ENCODE measurements at regions not wholly inside any gene's neighbourhood (a gene's known extent, or its start where the extent isn't known, plus 50 kb on each side); places are given as distances from the start of the nearest gene placed in this dataset.
A peak's percentile ranks its signal among the peaks of the same experiment; 100 is the strongest.

DNA sequence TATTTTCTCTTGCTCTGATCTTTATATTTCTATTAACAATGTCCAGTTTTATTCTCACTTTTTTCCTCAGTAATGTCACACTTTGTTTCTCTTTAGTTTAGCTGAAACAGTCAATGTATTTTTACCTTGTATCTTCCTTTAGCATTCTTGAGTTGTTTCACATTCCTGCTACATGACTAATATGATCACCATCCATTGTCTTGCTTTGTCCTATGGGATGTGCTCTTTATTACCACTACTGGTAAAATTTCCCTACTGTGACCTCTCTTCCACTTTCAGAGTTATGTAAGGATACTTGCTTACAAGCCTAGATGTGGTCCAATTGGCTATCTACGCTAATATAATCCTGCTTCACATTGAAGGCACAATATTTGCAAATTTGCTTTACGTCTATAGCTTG, 457.9 kb downstream of the PIK3C3 start:
- no peaks in the 10 kb centered on the region for H3K36me3 ChIP-seq (ENCODE audit: control insufficient read depth, insufficient read depth, low read length)
- TF ChIP-seq, protein P1, sequence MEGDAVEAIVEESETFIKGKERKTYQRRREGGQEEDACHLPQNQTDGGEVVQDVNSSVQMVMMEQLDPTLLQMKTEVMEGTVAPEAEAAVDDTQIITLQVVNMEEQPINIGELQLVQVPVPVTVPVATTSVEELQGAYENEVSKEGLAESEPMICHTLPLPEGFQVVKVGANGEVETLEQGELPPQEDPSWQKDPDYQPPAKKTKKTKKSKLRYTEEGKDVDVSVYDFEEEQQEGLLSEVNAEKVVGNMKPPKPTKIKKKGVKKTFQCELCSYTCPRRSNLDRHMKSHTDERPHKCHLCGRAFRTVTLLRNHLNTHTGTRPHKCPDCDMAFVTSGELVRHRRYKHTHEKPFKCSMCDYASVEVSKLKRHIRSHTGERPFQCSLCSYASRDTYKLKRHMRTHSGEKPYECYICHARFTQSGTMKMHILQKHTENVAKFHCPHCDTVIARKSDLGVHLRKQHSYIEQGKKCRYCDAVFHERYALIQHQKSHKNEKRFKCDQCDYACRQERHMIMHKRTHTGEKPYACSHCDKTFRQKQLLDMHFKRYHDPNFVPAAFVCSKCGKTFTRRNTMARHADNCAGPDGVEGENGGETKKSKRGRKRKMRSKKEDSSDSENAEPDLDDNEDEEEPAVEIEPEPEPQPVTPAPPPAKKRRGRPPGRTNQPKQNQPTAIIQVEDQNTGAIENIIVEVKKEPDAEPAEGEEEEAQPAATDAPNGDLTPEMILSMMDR (IDR thresholded peaks at IDR 0.05; ENCODE audit: insufficient read depth, low read length, poor library complexity, severe bottlenecking) = no peak
- peak; percentile 62 for DNase-seq (ENCODE audit: low read depth)
- no peak overlapping the region for H3K4me3 ChIP-seq (ENCODE audit: low read depth, low read length)
- no peaks in the 10 kb centered on the region for H3K27me3 ChIP-seq (ENCODE audit: control insufficient read depth, insufficient read depth, low read length)

DNA sequence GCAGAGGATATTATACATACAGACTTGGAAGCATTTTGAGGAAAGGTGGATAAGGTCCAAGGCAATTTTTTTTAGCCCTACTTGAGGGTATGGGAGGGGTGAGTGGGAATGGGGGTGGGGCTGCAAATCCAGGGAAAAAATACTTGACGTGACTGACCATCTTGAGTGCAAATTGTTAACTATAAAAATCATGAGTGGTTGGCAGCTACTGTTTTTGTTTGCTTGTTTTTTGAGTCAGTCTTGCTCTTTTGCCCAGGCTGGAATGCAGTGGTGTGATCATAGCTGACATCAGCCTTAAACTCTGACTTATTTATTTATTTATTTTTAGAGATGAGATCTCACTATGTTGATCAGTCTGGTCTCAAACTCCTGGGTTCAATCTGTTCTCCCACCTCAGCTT, 458.8 kb downstream of the PIK3C3 start:
- Histone ChIP-seq H3K36me3 (ENCODE audit: control insufficient read depth, insufficient read depth, low read length) (no peaks in the 10 kb centered on the region), H3K4me3 (ENCODE audit: low read depth, low read length) (no peak overlapping the region), H3K27me3 (ENCODE audit: control insufficient read depth, insufficient read depth, low read length) (no peaks in the 10 kb centered on the region)
- TF ChIP-seq, protein P1 (IDR thresholded peaks at IDR 0.05; ENCODE audit: insufficient read depth, low read length, poor library complexity, severe bottlenecking) = no peak
- DNase-seq (ENCODE audit: low read depth) = peak; percentile 39

DNA sequence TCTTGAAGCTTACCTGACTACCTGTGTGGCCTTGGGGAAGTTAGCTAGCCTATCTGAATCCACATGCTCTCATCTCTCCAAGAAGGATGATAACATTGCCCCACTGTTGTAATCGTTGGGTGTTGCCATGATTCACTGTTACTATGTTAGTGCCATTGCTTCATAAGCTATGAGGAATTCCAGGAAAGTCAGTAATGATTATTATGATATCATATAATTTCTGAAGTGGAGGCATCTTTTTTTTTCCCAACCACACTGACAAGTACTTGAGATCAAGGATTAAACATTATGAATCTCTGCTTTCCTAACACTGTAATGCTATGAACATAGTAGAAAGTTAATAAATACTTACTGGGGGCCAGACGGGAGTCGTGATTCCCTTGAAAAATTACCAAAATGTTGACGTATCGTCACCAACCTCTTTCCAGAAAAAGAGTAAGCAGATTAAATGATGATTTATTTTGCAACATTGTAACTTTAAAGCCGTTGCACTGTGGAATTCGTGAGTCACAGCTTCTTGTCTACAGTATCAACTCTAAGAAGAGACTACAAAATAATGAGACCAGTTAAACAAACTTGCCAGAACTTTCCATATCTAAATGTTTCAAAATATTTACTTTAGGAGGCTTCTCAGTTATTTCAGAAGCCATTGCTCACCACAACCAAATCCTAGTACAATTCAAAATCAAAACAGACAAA, 459.9 kb downstream of the PIK3C3 start:
- H3K36me3 ChIP-seq (ENCODE audit: control insufficient read depth, insufficient read depth, low read length) = no peaks in the 10 kb centered on the region
- H3K27me3 ChIP-seq (ENCODE audit: control insufficient read depth, insufficient read depth, low read length) = no peaks in the 10 kb centered on the region
- H3K4me3 ChIP-seq (ENCODE audit: low read depth, low read length) = no peak overlapping the region
- DNase-seq (ENCODE audit: low read depth) = peak; percentile 56
- TF ChIP-seq, protein P1 (IDR thresholded peaks at IDR 0.05; ENCODE audit: insufficient read depth, low read length, poor library complexity, severe bottlenecking) = no peak

DNA sequence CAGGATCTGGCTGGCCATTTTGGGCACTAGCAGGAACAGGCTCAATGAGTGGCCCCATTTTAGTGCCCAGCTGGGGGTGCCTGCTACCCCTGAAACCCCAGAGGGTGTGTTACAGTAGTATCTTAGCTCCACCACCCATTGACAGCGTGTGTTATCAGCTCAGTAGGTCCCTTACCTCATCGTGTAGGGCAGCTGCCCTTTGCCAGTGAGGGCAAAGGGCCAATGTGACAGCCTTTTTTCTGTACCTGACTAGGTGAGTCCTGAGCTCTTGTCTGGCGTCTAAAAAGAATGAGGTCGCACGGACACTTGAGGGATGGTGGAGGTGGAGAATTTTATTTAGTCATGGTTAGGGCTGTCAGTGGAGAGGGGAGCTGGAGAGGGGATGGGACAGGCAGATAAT, 462.2 kb downstream of the PIK3C3 start:
- no peak for DNase-seq (ENCODE audit: low read depth)

DNA sequence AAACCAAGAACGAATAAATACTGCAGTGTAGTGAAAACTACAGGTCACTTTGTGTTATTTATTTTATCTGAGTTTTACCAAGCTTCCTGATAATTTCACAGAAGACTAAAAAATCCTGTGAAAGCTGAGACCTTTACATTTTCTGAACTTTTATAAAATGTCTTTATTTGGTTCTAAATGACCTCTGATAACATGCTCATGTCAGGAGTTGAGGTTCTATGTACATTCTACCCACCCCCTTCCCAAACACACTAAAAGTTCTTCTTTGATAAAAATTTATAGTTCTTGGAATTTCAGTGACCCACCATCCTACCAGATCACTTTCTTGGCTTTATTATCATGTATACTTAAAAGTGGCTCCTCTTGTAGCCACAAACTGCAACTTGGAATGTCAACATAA, 463.1 kb downstream of the PIK3C3 start:
- TF ChIP-seq, protein P1 (IDR thresholded peaks at IDR 0.05; ENCODE audit: insufficient read depth, low read length, poor library complexity, severe bottlenecking) = no peak
- no peak for DNase-seq (ENCODE audit: low read depth)
- Histone ChIP-seq H3K36me3 (ENCODE audit: control insufficient read depth, insufficient read depth, low read length) (no peaks in the 10 kb centered on the region), H3K27me3 (ENCODE audit: control insufficient read depth, insufficient read depth, low read length) (no peaks in the 10 kb centered on the region), H3K4me3 (ENCODE audit: low read depth, low read length) (no peak overlapping the region)

More for the DNA sequence above, 462.2 kb downstream of the PIK3C3 start:
- H3K27me3 ChIP-seq (ENCODE audit: control insufficient read depth, insufficient read depth, low read length) = no peaks in the 10 kb centered on the region
- no peaks in the 10 kb centered on the region for H3K36me3 ChIP-seq (ENCODE audit: control insufficient read depth, insufficient read depth, low read length)
- no peak overlapping the region for H3K4me3 ChIP-seq (ENCODE audit: low read depth, low read length)
- TF ChIP-seq, protein P1 (IDR thresholded peaks at IDR 0.05; ENCODE audit: insufficient read depth, low read length, poor library complexity, severe bottlenecking) = no peak

DNA sequence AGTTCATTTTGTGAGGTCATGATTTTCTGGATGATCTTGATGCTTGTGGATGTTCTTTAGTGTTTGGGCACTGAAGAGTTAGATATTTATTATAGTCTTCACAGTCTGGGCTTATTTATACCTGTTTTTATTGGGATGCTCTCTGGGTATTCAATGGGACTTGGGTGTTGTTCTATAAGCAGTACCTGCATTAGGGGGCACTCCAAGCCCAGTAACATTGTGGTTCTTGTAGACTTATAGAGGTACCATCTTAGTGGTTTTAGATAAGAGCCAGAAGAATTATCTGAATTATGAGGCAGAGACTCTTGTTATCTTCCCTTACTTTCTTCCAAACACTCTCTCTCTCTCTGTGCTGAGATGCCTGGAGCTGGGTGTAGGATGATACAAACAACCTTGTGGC, 470.0 kb downstream of the PIK3C3 start:
- H3K36me3 ChIP-seq (ENCODE audit: control insufficient read depth, insufficient read depth, low read length) = no peaks in the 10 kb centered on the region
- H3K27me3 ChIP-seq (ENCODE audit: control insufficient read depth, insufficient read depth, low read length) = no peaks in the 10 kb centered on the region
- H3K4me3 ChIP-seq (ENCODE audit: low read depth, low read length) = no peak overlapping the region
- no peak for DNase-seq (ENCODE audit: low read depth)
- TF ChIP-seq, protein P1 (IDR thresholded peaks at IDR 0.05; ENCODE audit: insufficient read depth, low read length, poor library complexity, severe bottlenecking) = no peak
